CD4-positive, alpha-beta T cell treated with Interleukin-2 at 100 ng/mL for 4 hours (primary cell): ENCODE measurements at regions not wholly inside any gene's neighbourhood (a gene's known extent, or its start where the extent isn't known, plus 50 kb on each side); places are given as distances from the start of the nearest gene placed in this dataset.

Source experiments
- DNase-seq: peaks from one replicate; pipeline ENCODE4 v3.0.0-alpha.2; 2020; ENCODE audit warnings: low spot score

GRCh38 chr13:63643543-63643942, 2227.9 kb upstream of the PCDH20 start:
- no peak for DNase-seq

- DNase-seq: no peak
Measured at GRCh38 chr13:63636316-63636993, 2220.8 kb upstream of the PCDH20 start.

- no peak for DNase-seq
Measured at GRCh38 chr13:63632321-63632720, 2216.7 kb upstream of the PCDH20 start.

GRCh38 chr13:63631006-63631405, 2215.4 kb upstream of the PCDH20 start:
- no peak for DNase-seq

- DNase-seq: no peak
Measured at GRCh38 chr13:63629591-63629990, 2213.9 kb upstream of the PCDH20 start.

GRCh38 chr13:63628310-63628709, 2212.7 kb upstream of the PCDH20 start:
- DNase-seq: no peak

- DNase-seq: no peak
Measured at GRCh38 chr13:63625869-63626268, 2210.2 kb upstream of the PCDH20 start.

GRCh38 chr13:63614874-63615612, 2199.4 kb upstream of the PCDH20 start:
- DNase-seq: no peak

GRCh38 chr13:63607153-63607552, 2191.5 kb upstream of the PCDH20 start:
- DNase-seq: no peak

GRCh38 chr13:63605962-63606361, 2190.3 kb upstream of the PCDH20 start:
- no peak for DNase-seq

GRCh38 chr13:63605403-63605802, 2189.8 kb upstream of the PCDH20 start:
- DNase-seq: no peak

- DNase-seq: no peak
Measured at GRCh38 chr13:63595811-63596210, 2180.2 kb upstream of the PCDH20 start.

GRCh38 chr13:63586467-63586866, 2170.8 kb upstream of the PCDH20 start:
- DNase-seq: no peak

GRCh38 chr13:63578796-63579195, 2163.1 kb upstream of the PCDH20 start:
- no peak for DNase-seq

GRCh38 chr13:63567031-63567430, 2151.4 kb upstream of the PCDH20 start:
- no peak for DNase-seq

GRCh38 chr13:63554157-63554556, 2138.5 kb upstream of the PCDH20 start:
- no peak for DNase-seq

GRCh38 chr13:63551731-63552130, 2136.1 kb upstream of the PCDH20 start:
- no peak for DNase-seq

GRCh38 chr13:63546524-63546923, 2130.9 kb upstream of the PCDH20 start:
- no peak for DNase-seq

- no peak for DNase-seq
Measured at GRCh38 chr13:63542770-63543169, 2127.1 kb upstream of the PCDH20 start.

GRCh38 chr13:63541336-63541735, 2125.7 kb upstream of the PCDH20 start:
- DNase-seq: no peak

- no peak for DNase-seq
Measured at GRCh38 chr13:63540061-63540460, 2124.4 kb upstream of the PCDH20 start.

GRCh38 chr13:63517371-63517770, 2101.7 kb upstream of the PCDH20 start:
- DNase-seq: no peak

- no peak for DNase-seq
Measured at GRCh38 chr13:63516124-63516523, 2100.5 kb upstream of the PCDH20 start.

- no peak for DNase-seq
Measured at GRCh38 chr13:63514886-63515285, 2099.2 kb upstream of the PCDH20 start.
